ENCODE measurements at regions not wholly inside any gene's neighbourhood (a gene's known extent, or its start where the extent isn't known, plus 50 kb on each side); places are given as distances from the start of the nearest gene placed in this dataset.

GRCh38 chr2:104052356-104052755 is 801.6 kb upstream of the POU3F3 start:
- TF ChIP-seq CTCF (conservative IDR thresholded peaks at IDR 0.05) = no peak
- no peak overlapping the region for H3K27ac ChIP-seq

GRCh38 chr2:104056451-104056850 is 797.5 kb upstream of the POU3F3 start:
- H3K27ac ChIP-seq = no peak overlapping the region
- no peak for TF ChIP-seq CTCF (conservative IDR thresholded peaks at IDR 0.05)

GRCh38 chr2:104068665-104069064 is 785.2 kb upstream of the POU3F3 start:
- H3K27ac ChIP-seq = no peak overlapping the region
- no peak for TF ChIP-seq CTCF (conservative IDR thresholded peaks at IDR 0.05)

- no peak for TF ChIP-seq CTCF (conservative IDR thresholded peaks at IDR 0.05)
- H3K27ac ChIP-seq = no peak overlapping the region
Observed at GRCh38 chr2:104077573-104077972, 776.3 kb upstream of the POU3F3 start.

GRCh38 chr2:104078431-104079157 is 775.3 kb upstream of the POU3F3 start:
- no peak overlapping the region for H3K27ac ChIP-seq
- TF ChIP-seq CTCF (conservative IDR thresholded peaks at IDR 0.05) = peak; percentile 75

GRCh38 chr2:104088745-104089144 is 765.2 kb upstream of the POU3F3 start:
- H3K27ac ChIP-seq = no peak overlapping the region
- TF ChIP-seq CTCF (conservative IDR thresholded peaks at IDR 0.05) = no peak

GRCh38 chr2:104090407-104090806 is 763.5 kb upstream of the POU3F3 start:
- no peak for TF ChIP-seq CTCF (conservative IDR thresholded peaks at IDR 0.05)

More at GRCh38 chr2:104090407-104090806, 763.5 kb upstream of the POU3F3 start:
- no peak overlapping the region for H3K27ac ChIP-seq
